Pancreas (tissue), 10 donors: ENCODE measurements at regions not wholly inside any gene's neighbourhood (a gene's known extent, or its start where the extent isn't known, plus 50 kb on each side); places are given as distances from the start of the nearest gene placed in this dataset.

ENCODE experiments used
- ATAC-seq, 4 donors: fragments of 200-7000 bp; cut with Tn5 transposase; one replicate each; pipeline versions ENCODE4 v1.8.0 to v1.9.1; 2020; ENCODE audit warnings: mild to moderate bottlenecking in 4 of 4, moderate library complexity in 4 of 4
- DNase-seq, 6 donors: peaks; one replicate each; pipeline ENCODE4 v3.0.0-alpha.2; 2020
- FAIRE-seq: peaks from 2 replicates; lab custom pipeline; 2012; peaks lifted over from hg19 to GRCh38; lab: Jason Lieb, UNC
- H3K27ac ChIP-seq, 4 donors: fragments of 200-600 bp; sonication (generic); 1 replicate in 3 of 4; 2 replicates in 1 of 4; pipeline versions ENCODE4 v1.5.0 to v1.8.0; 2020
- H3K27me3 ChIP-seq, 4 donors: fragments of 200-600 bp; one replicate each; pipeline ENCODE4 v1.8.0; 2021
- H3K36me3 ChIP-seq, 3 donors: fragments of 200-600 bp; sonication (generic) in 1 of 3; one replicate each; pipeline versions ENCODE4 v1.5.0 to v1.8.0; 2020 to 2021
- H3K4me1 ChIP-seq, 3 donors: fragments of 200-600 bp; one replicate each; pipeline ENCODE4 v1.8.0; 2021
- H3K4me3 ChIP-seq, 4 donors: fragments of 200-600 bp; sonication (generic) in 2 of 4; one replicate each; pipeline versions ENCODE4 v1.5.0 to v1.8.0; 2020 to 2021
- H3K9me3 ChIP-seq, 4 donors: fragments of 200-600 bp; one replicate each; pipeline ENCODE4 v1.8.0; 2021
- WGBS, 2 donors: extraction: QIAGEN DNeasy Blood & Tissue Kit; methylation state at CpG; one replicate each; pipeline ENCODE4 v1.1.7; 2013; 5-methylcytosine and 5-hydroxymethylcytosine counted together
- intact Hi-C, 3 donors: fragments of 100-400 bp; cut with DNase I; formaldehyde crosslinking; loops; one replicate each; pipeline versions ENCODE4 v1.11.1 to v1.14.2; 2022
- TF ChIP-seq, protein P1 (sequence below), 4 donors: fragments of 200-600 bp; sonication (generic) in 3 of 4; IDR thresholded peaks; one replicate each; pipeline versions ENCODE4 v1.5.0 to v1.8.0; 2021; ENCODE audit warnings: antibody characterized with exemption in 4 of 4
- donor health status: healthy with polysubstance abuse.
- donor health status: DM: no; HTN: no; CAD: no; lungs with moderate emphysema.
- donor health status: DM: no; HTN: no; CAD: no.
- donor health status: control.
- donor health status: control.
- donor health status: Bipolar disorder and iron deficiency.
- donor health status: DM: yes; HTN: yes; CAD: no.
- donor health status: DM: no; HTN: no; CAD: no.
- donor health status: DM: no; HTN: no; CAD: no.
- donor health status: DM: yes; HTN: yes; CAD: no.

DNA sequence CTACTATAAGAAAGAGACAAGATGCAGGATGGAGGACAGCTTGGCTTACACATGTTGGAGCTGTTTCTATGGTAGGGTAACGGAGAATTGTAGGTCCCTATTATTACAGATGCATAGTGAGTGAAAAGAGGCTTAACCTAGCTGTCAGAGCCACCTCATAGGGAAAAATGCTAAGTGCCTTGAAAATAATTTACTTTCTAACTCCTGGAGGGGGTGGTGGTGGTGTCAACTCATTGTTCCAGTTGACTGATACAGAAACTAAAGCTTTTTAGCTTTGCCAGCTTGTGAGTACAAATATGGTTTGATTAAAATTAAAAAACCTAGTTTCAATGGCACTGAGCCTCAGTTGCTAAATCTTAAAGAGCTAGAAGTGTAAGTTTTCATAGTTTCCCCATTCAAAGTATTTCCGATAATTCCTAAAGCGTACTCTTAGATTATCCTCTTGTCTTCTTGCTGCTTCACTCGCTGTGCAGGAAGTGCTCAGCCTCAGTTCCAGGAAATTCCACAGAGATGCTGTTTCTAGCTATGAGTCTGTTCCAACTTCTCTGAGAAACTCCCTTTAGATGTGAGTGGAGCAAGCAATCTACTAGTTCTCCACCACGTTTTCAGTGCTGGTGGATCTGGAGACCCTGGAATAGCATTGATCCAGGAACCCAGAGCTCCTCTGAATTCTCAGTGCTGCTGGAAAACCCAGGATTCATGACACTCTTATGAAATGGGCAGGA lies 265.2 kb downstream of the DMAC1 start:
- no peak overlapping the region for H3K4me3 ChIP-seq
- whole genome bisulfite sequencing, 2 donors = 70 to 79% methylated on average over 5 of the region's 5 CpGs
- H3K36me3 ChIP-seq = no peaks in the 10 kb centered on the region
- FAIRE-seq (no peak), ATAC-seq (no peak), DNase-seq (no peak)
- TF ChIP-seq, protein P1, sequence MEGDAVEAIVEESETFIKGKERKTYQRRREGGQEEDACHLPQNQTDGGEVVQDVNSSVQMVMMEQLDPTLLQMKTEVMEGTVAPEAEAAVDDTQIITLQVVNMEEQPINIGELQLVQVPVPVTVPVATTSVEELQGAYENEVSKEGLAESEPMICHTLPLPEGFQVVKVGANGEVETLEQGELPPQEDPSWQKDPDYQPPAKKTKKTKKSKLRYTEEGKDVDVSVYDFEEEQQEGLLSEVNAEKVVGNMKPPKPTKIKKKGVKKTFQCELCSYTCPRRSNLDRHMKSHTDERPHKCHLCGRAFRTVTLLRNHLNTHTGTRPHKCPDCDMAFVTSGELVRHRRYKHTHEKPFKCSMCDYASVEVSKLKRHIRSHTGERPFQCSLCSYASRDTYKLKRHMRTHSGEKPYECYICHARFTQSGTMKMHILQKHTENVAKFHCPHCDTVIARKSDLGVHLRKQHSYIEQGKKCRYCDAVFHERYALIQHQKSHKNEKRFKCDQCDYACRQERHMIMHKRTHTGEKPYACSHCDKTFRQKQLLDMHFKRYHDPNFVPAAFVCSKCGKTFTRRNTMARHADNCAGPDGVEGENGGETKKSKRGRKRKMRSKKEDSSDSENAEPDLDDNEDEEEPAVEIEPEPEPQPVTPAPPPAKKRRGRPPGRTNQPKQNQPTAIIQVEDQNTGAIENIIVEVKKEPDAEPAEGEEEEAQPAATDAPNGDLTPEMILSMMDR (IDR thresholded peaks at IDR 0.05) = no peak
- H3K4me1 ChIP-seq = no peaks in the 10 kb centered on the region
- intact Hi-C loops = no loop called here
- H3K27ac ChIP-seq = no peak overlapping the region
- H3K9me3 ChIP-seq = no peaks in the 10 kb centered on the region
- H3K27me3 ChIP-seq = no peaks in the 10 kb centered on the region

DNA sequence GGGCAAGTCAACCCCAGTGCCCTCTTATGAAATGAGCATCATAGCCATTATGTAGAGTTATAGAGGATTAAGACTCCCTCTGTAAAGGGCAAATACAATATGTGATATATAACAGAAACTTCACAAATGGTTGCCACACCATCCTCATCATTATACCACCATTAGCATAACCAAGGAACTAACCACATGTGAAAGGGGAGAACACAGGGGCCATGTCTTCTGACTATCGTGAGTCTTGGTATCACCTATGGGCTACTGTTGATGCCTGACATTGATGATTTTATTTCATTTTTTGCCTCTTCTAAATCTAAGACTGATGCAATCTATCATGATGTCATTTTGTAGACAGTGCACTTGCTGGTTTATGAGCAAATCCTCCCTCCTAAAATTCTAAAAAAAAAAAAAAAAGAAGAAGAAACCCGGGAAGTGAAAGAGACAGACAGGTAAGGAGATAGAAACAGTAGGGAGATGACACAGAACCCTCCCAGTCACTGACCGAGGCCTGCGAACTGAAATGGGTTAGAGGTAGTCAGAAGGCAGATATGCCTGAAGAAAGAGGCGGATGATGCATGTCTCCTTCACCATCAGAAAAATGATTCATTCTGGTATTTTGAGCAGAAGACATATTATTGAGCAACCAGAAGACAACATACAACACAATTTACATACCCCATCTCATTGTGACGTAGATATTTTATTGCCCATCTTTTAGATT lies 266.0 kb downstream of the DMAC1 start:
- intact Hi-C loops = no loop called here
- 74 to 89% methylated on average over 6 of the region's 6 CpGs for WGBS, 2 donors
- no peak for FAIRE-seq
- Histone ChIP-seq H3K27ac (no peak overlapping the region), H3K4me1 (no peaks in the 10 kb centered on the region), H3K9me3 (no peaks in the 10 kb centered on the region), H3K4me3 (no peak overlapping the region), H3K36me3 (no peaks in the 10 kb centered on the region), H3K27me3 (no peaks in the 10 kb centered on the region)
- no peak for ATAC-seq
- TF ChIP-seq, protein P1 (IDR thresholded peaks at IDR 0.05) = no peak
- no peak for DNase-seq

DNA sequence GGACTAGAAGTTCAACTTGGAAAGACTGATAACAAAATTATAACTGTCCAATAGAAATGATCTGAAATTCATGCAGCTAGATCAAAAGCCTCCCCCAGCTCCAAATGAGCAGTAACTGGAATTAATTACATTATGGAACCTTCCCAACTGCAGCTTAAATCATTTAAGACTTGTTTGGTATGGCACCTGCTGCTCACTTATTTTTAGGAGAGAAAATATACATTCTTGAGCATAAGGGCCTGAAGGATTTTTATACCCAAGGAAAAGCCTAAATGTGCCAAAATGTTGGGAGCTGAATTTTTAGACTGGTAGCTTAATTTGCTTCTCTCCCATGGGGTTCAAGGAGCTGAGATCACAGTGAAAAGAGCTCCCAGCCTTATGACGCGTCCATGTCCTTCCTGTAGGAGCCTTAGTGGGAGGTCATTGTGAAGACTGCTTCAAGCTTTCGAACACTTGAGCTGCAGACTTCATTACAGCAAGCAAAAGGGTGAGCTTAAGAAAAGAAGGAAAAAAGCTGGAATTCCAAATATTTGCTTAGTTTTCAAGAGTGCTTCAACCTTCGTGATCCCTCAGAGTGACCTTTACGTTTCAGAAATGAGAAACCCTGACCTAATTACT lies 276.0 kb downstream of the DMAC1 start:
- WGBS, 2 donors = 65 to 69% methylated on average over 5 of the region's 5 CpGs
- H3K4me3 ChIP-seq = no peak overlapping the region
- no peaks in the 10 kb centered on the region for H3K9me3 ChIP-seq
- H3K27ac ChIP-seq = no peak overlapping the region
- TF ChIP-seq, protein P1 (IDR thresholded peaks at IDR 0.05) = no peak
- ATAC-seq = no peak
- no peaks in the 10 kb centered on the region for H3K27me3 ChIP-seq
- H3K4me1 ChIP-seq = no peaks in the 10 kb centered on the region
- DNase-seq = no peak
- intact Hi-C loops = no loop called here
- no peaks in the 10 kb centered on the region for H3K36me3 ChIP-seq
- no peak for FAIRE-seq

DNA sequence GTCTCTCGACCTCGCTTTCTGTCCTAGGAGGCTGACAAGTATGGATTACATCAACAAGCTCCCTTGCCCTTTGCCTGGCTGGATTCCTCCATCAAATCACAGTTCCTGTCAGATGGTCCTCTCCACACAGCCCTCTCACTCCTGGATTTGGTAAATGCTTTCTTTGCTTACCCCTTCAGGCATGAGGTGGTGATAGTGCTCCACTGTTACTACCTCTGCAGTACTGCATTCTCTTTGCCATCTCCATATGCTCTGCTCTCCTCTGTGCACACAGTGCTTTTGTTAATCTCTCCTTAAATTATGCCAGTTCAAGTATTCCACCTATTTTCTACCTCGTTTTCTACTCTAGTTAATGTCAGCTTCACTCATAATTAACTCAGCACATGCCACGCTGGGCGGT lies 279.2 kb downstream of the DMAC1 start:
- Histone ChIP-seq H3K27ac (no peak overlapping the region), H3K4me3 (no peak overlapping the region), H3K27me3 (no peaks in the 10 kb centered on the region), H3K9me3 (no peaks in the 10 kb centered on the region), H3K4me1 (no peaks in the 10 kb centered on the region), H3K36me3 (no peaks in the 10 kb centered on the region)
- TF ChIP-seq, protein P1 (IDR thresholded peaks at IDR 0.05) = no peak
- WGBS, 2 donors = 41 to 55% methylated on average over 5 of the region's 5 CpGs
- no peak for ATAC-seq
- intact Hi-C loops = no loop called here
- FAIRE-seq = no peak
- DNase-seq = no peak
